OCI-LY1 (cell line): ENCODE measurements at regions not wholly inside any gene's neighbourhood (a gene's known extent, or its start where the extent isn't known, plus 50 kb on each side); places are given as distances from the start of the nearest gene placed in this dataset.

Experiments
- H2AFZ ChIP-seq: fragments of 200-600 bp; sonication (generic), shearing (Covaris generic); 2 replicates; pipeline ENCODE4 v1.6.0; 2014; ENCODE audit warnings: antibody characterized with exemption, mild to moderate bottlenecking, low read length
- H3F3A ChIP-seq: fragments of 200-600 bp; sonication (generic), shearing (Covaris generic); 2 replicates; pipeline ENCODE4 v1.6.0; 2014; ENCODE audit warnings: mild to moderate bottlenecking, antibody characterized with exemption, low read length, moderate library complexity; ENCODE audit not compliant: insufficient read depth
- H3K27ac ChIP-seq: fragments of 200-600 bp; sonication (generic); 2 replicates; pipeline ENCODE4 v1.5.1; 2014; ENCODE audit warnings: low read length, mixed run types, mild to moderate bottlenecking, low read depth; ENCODE audit not compliant: poor library complexity, severe bottlenecking
- H3K27me3 ChIP-seq: fragments of 200-600 bp; sonication (generic); 2 replicates; pipeline ENCODE4 v1.6.0; 2014; ENCODE audit warnings: antibody characterized with exemption, mild to moderate bottlenecking, low read length, moderate library complexity; ENCODE audit not compliant: insufficient read depth
- H3K36me3 ChIP-seq: fragments of 200-600 bp; sonication (generic); 2 replicates; pipeline ENCODE4 v1.6.1; 2014; ENCODE audit warnings: mild to moderate bottlenecking, antibody characterized with exemption, low read length, moderate library complexity, mixed read lengths; ENCODE audit not compliant: insufficient read depth
- H3K4me1 ChIP-seq: fragments of 200-600 bp; sonication (generic); 2 replicates; pipeline ENCODE4 v1.5.1; 2014; ENCODE audit warnings: mild to moderate bottlenecking, low read length, moderate library complexity; ENCODE audit not compliant: insufficient read depth, severe bottlenecking
- H3K4me2 ChIP-seq: fragments of 200-600 bp; sonication (generic), shearing (Covaris generic); 2 replicates; pipeline ENCODE4 v1.6.1; 2014; ENCODE audit warnings: low read length
- H3K4me3 ChIP-seq: fragments of 200-600 bp; sonication (generic); 2 replicates; pipeline ENCODE4 v1.5.1; 2014; ENCODE audit warnings: low read length, low read depth, mild to moderate bottlenecking, mixed read lengths; ENCODE audit not compliant: poor library complexity, severe bottlenecking
- H3K79me2 ChIP-seq: fragments of 200-600 bp; shearing (Covaris generic); 2 replicates; pipeline ENCODE4 v1.6.1; 2016; ENCODE audit warnings: mixed run types, low read length, mixed read lengths; ENCODE audit not compliant: insufficient read depth
- H3K9ac ChIP-seq: fragments of 200-600 bp; sonication (generic), shearing (Covaris generic); 2 replicates; pipeline ENCODE4 v1.6.1; 2014; ENCODE audit warnings: mild to moderate bottlenecking, low read length, mixed read lengths
- H3K9me2 ChIP-seq: fragments of 200-600 bp; sonication (generic), shearing (Covaris generic); 2 replicates; pipeline ENCODE4 v1.6.1; 2014; ENCODE audit warnings: low read depth, mild to moderate bottlenecking, low read length, mixed read lengths
- H3K9me3 ChIP-seq: fragments of 200-600 bp; shearing (Covaris generic); 2 replicates; pipeline ENCODE4 v1.6.1; 2014; ENCODE audit warnings: low read length, mixed read lengths
- H4K20me1 ChIP-seq: fragments of 200-600 bp; sonication (generic), shearing (Covaris generic); 2 replicates; pipeline ENCODE4 v1.6.0; 2016; ENCODE audit warnings: mild to moderate bottlenecking, low read length; ENCODE audit not compliant: insufficient read depth
- CTCF ChIP-seq: fragments of 200-600 bp; sonication (generic), shearing (Covaris generic); IDR thresholded peaks from 2 replicates; pipeline ENCODE4 v1.5.1; 2017; ENCODE audit warnings: mild to moderate bottlenecking, antibody characterized with exemption, low read length, moderate library complexity, mixed read lengths
- EZH2 ChIP-seq: fragments of 200-600 bp; sonication (generic), shearing (Covaris generic); IDR thresholded peaks from 2 replicates; pipeline ENCODE4 v1.8.0; 2017; ENCODE audit warnings: borderline replicate concordance, mixed run types, mild to moderate bottlenecking, antibody characterized with exemption, low read length, moderate library complexity, mixed read lengths

GRCh38 chr21:35849144-35849543 lies 211.2 kb downstream of the SETD4 start:
- Histone ChIP-seq H3K79me2 (no peaks in the 10 kb centered on the region), H3K9ac (no peak overlapping the region), H3K9me3 (no peaks in the 10 kb centered on the region), H2AFZ (no peak overlapping the region), H3K27me3 (no peaks in the 10 kb centered on the region; the same call in 1 of the 2 replicates), H3K36me3 (no peaks in the 10 kb centered on the region), H3K4me1 (no peaks in the 10 kb centered on the region), H3K9me2 (no peaks in the 10 kb centered on the region), H3K4me2 (no peak overlapping the region), H3F3A (no peaks in the 10 kb centered on the region), H3K4me3 (no peak overlapping the region), H4K20me1 (no peaks in the 10 kb centered on the region), H3K27ac (no peak overlapping the region)
- TF ChIP-seq CTCF = no peak
- no peak for TF ChIP-seq EZH2

DNA sequence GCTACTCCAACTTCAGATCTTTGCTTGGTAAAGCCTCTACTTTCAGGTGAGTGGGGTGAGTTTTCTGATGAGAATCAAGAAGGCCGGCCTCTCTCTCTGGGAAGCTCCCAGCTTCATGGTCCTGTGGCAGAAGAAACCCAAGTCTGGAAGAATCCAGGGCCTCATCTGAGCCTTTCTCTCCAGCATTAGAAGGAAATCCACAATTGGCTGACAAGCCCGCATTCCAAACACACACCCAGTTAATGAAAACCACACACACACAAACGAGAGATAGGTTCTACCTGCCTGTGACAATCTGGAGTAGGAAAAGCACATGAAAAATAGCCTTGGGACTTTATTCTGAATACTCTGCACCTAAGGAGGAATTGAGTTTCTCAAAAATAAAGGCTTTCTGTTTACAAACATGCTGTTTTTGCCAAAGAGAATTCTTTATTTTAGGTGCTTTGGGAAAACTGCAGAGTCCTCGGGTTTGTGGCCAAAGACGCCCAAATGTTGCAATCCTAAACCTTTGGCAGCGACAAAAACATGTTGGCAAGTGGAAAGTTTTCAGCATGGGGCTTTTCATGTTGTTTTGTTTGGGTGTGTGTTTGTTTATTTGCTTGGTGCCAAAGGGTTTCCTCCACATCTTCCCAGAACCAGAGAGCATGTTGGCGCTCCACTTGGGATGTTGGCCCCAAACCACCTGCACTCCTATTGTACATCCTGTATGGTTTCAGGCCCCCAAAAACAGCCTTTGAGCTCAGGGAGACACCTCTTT lies 216.2 kb downstream of the SETD4 start:
- no peaks in the 10 kb centered on the region for H4K20me1 ChIP-seq
- H3K9me3 ChIP-seq = no peaks in the 10 kb centered on the region
- H3K27me3 ChIP-seq = no peaks in the 10 kb centered on the region; the same call in 1 of the 2 replicates
- no peak overlapping the region for H3K9ac ChIP-seq
- no peak overlapping the region for H3K4me2 ChIP-seq
- no peak overlapping the region for H3K4me3 ChIP-seq
- H3K36me3 ChIP-seq = no peaks in the 10 kb centered on the region
- H2AFZ ChIP-seq = no peak overlapping the region
- H3K9me2 ChIP-seq = no peaks in the 10 kb centered on the region
- no peaks in the 10 kb centered on the region for H3F3A ChIP-seq
- H3K79me2 ChIP-seq = no peaks in the 10 kb centered on the region
- no peak for TF ChIP-seq CTCF
- no peak for TF ChIP-seq EZH2
- H3K27ac ChIP-seq = no peak overlapping the region
- H3K4me1 ChIP-seq = no peaks in the 10 kb centered on the region

GRCh38 chr21:35840949-35841348 lies 219.4 kb downstream of the SETD4 start:
- Histone ChIP-seq H3K27me3 (no peaks in the 10 kb centered on the region; the same call in 1 of the 2 replicates), H3K4me2 (no peak overlapping the region), H3K79me2 (no peaks in the 10 kb centered on the region), H3K9ac (no peak overlapping the region), H4K20me1 (no peaks in the 10 kb centered on the region), H3K36me3 (no peaks in the 10 kb centered on the region), H3F3A (no peaks in the 10 kb centered on the region), H3K4me1 (no peaks in the 10 kb centered on the region), H3K4me3 (no peak overlapping the region), H2AFZ (no peak overlapping the region), H3K9me3 (no peaks in the 10 kb centered on the region), H3K27ac (no peak overlapping the region), H3K9me2 (no peaks in the 10 kb centered on the region)
- TF ChIP-seq CTCF (no peak), EZH2 (no peak)
